Fibroblast of villous mesenchyme (primary cell): ENCODE measurements at regions not wholly inside any gene's neighbourhood (a gene's known extent, or its start where the extent isn't known, plus 50 kb on each side); places are given as distances from the start of the nearest gene placed in this dataset.

ENCODE experiments used
- DNase-seq: peaks from one replicate; pipeline ENCODE4 v3.0.0-alpha.2; 2010; ENCODE audit warnings: low read depth
- H3K4me3 ChIP-seq: 2 replicates; pipeline ENCODE4 v1.5.1; 2011; ENCODE audit warnings: low read depth, mild to moderate bottlenecking, low read length
- TF ChIP-seq, protein P1 (sequence below): IDR thresholded peaks from 2 replicates; pipeline ENCODE4 v1.5.1; 2012; ENCODE audit warnings: low read depth, mild to moderate bottlenecking, low read length; ENCODE audit not compliant: insufficient read depth

DNA sequence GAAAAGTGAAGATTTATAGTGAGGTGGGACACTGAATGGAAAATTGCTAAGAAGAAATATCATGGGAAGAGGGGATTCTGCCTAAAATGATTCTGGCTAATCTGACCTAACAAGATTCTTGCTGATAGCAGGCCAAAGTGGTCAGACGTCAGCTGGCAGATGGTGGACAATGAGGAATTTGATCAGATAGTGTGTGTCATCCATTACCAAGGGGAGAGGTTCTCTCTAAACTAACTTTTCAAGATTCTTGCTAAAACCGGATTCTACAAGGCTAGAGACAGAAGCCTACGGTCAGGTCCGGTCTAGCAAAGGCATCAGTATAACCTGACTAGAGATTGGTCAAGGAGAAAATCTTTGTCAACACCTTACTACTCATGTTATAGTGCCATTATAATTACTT lies 306.0 kb downstream of the ZNF608 start:
- TF ChIP-seq, protein P1, sequence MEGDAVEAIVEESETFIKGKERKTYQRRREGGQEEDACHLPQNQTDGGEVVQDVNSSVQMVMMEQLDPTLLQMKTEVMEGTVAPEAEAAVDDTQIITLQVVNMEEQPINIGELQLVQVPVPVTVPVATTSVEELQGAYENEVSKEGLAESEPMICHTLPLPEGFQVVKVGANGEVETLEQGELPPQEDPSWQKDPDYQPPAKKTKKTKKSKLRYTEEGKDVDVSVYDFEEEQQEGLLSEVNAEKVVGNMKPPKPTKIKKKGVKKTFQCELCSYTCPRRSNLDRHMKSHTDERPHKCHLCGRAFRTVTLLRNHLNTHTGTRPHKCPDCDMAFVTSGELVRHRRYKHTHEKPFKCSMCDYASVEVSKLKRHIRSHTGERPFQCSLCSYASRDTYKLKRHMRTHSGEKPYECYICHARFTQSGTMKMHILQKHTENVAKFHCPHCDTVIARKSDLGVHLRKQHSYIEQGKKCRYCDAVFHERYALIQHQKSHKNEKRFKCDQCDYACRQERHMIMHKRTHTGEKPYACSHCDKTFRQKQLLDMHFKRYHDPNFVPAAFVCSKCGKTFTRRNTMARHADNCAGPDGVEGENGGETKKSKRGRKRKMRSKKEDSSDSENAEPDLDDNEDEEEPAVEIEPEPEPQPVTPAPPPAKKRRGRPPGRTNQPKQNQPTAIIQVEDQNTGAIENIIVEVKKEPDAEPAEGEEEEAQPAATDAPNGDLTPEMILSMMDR, result no peak
- DNase-seq, result no peak
- no peak overlapping the region for H3K4me3 ChIP-seq

DNA sequence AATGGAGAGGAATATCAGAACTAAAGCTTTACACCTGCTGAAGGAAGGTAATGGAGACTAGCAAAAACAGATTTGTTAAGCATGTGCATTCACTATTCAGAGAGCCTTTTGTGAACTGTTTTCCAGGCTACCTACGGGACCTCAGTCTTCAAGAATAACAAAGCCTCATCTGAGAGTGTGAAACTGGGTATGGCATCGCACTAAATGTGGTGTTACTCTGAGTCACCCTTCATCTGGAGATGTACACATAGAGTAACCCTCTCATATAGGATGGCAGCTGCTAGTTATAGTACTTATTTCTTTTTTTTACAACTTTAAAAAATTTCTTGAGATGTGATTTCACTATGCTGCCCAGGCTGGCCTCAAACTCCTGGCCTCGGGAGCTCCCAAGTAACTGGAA lies 306.8 kb downstream of the ZNF608 start:
- H3K4me3 ChIP-seq, result no peak overlapping the region
- no peak for DNase-seq
- TF ChIP-seq, protein P1, result no peak

DNA sequence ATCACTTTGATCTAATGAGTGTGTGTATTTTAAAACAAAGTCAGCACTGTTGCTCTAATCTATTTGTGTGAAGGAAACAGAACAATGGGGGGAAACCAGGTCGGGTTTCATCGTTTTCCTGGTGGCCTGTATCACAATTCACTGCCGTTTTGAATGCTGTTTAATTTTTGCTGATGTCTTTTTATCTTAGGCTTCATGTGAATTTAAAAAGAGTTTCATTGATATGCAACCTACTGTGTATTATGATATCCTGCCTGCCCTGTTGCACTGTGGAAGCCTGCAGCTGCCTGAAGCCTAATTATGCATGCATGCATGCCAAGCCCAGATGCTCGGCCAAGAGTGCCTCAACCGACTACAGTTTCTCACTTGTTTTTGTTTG lies 307.5 kb downstream of the ZNF608 start:
- no peak for DNase-seq
- H3K4me3 ChIP-seq, result no peak overlapping the region
- TF ChIP-seq, protein P1, result no peak

DNA sequence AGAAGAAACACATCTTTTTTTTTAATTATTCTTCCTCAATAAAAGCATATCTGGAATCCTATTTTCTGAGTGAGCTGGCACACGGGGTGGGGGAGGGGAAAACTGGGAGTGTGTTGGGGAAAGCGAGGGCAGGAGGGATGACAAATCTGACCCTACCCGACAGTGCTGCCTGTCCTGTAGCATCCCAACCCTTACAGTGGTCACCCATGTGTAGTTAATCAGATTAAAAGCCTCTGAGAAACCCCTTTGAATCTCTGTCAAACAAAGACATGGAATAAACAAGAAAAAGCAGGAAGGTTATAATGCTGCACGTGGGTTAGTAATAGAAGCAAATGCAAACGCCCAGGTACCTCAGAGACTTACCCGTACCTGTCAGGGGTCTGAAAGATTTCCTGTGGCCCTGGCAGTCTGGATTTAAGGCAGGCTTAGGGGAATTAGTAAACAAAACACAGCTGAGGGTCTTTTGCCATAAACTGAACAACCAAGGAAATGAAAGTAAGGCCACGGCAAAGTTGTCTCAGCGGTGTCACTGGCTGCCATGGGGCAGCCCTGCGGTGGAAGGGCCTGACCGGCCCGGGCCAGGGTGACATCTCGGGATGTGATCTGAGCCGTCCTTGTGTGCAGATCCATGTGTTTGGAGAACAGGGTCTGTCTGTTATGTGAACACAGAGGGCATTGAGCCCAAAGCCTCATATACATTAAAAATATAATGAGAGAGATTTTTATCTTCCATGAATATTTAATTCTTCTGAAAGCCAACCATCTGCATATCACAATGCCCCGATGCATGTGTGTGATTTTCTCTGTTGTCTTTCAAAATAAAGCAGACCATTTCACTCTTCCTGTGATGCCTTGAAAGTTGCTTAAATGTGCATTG lies 308.2 kb downstream of the ZNF608 start:
- TF ChIP-seq, protein P1, result no peak
- no peak overlapping the region for H3K4me3 ChIP-seq
- DNase-seq, result no peak

DNA sequence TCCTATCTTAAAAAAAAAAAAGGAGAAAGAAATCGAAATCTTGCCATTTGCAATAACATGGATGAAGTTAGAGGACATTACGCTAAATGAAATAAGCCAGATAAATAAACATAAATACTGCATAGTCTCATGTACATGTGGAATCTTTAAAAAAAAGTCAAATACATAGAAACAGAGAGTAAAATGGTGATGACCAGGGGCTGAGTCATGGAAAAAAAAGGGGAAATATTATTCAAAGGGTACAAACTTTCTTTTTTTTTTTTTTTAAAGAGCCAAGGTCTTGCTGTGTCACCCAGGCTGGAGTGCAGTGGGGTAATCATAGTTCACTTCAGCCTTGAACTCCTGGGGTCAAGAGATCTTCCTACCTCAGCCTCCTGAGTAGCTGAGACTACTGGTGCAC lies 310.1 kb downstream of the ZNF608 start:
- H3K4me3 ChIP-seq, result no peak overlapping the region
- TF ChIP-seq, protein P1, result no peak
- no peak for DNase-seq

DNA sequence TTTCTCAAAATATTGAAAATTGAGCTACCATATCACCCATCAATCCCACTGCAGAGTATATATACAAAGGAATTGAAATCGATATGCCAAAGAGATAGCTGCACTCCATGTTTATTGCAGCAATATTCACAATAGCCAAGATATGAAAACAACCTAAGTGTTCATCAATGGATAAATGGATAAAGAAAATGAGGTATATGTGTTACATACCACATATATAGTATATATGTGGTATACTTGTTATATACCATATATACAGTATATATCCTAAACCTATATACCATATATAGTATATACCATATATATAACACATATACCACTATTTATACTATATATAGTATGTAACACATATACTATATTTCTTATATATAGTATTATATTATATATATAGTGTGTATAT lies 313.3 kb downstream of the ZNF608 start:
- no peak overlapping the region for H3K4me3 ChIP-seq
- no peak for DNase-seq
- TF ChIP-seq, protein P1, result no peak

DNA sequence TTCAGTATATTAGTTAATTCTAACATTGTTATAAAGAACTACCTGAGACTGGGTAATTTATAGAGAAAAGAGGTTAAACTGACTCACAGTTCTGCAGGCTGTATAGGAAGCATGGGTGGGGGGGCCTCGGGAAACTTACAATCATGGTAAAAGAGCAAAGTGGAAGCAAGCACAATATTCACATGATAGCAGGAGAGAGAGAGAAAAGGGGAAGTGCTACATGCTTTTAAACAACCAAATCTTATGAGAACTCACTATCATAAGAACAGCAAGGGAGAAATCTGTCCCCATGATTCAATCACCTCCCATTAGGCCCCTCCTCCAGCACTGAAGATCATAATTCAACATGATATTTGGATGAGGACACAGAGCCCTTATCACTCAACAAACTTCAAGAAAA lies 324.9 kb downstream of the ZNF608 start:
- no peak overlapping the region for H3K4me3 ChIP-seq
- TF ChIP-seq, protein P1, result no peak
- DNase-seq, result no peak
